ENCODE measurements at regions not wholly inside any gene's neighbourhood (a gene's known extent, or its start where the extent isn't known, plus 50 kb on each side); places are given as distances from the start of the nearest gene placed in this dataset.

DNA sequence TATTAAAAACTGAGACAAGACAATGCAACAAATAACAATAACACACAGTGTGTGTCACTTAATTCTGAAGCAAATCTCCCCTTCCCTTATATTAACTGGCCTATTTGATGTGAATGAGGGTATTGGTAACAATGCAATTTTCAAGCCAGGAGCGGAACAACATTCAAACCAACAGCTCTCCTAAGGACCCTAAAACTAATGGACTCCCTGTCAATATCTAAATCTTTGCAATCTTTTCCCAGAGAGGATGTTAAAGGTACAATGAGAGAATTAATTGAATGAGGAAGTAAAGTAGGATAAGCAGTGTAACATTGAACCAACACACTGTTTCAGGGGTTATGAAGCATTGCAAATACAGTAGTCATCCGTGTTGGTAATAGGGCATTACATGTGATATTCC, 311.7 kb downstream of the HTR1A start:
- H3K27me3 ChIP-seq, result no peaks in the 10 kb centered on the region
- no peaks in the 10 kb centered on the region for H3K9me3 ChIP-seq
- TF ChIP-seq, protein P1, sequence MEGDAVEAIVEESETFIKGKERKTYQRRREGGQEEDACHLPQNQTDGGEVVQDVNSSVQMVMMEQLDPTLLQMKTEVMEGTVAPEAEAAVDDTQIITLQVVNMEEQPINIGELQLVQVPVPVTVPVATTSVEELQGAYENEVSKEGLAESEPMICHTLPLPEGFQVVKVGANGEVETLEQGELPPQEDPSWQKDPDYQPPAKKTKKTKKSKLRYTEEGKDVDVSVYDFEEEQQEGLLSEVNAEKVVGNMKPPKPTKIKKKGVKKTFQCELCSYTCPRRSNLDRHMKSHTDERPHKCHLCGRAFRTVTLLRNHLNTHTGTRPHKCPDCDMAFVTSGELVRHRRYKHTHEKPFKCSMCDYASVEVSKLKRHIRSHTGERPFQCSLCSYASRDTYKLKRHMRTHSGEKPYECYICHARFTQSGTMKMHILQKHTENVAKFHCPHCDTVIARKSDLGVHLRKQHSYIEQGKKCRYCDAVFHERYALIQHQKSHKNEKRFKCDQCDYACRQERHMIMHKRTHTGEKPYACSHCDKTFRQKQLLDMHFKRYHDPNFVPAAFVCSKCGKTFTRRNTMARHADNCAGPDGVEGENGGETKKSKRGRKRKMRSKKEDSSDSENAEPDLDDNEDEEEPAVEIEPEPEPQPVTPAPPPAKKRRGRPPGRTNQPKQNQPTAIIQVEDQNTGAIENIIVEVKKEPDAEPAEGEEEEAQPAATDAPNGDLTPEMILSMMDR (IDR thresholded peaks at IDR 0.05; ENCODE audit: low read depth, low read length), result no peak
- DNase-seq, result no peak
- no peaks in the 10 kb centered on the region for H3K36me3 ChIP-seq
- H3K4me1 ChIP-seq, result no peaks in the 10 kb centered on the region
- H3K4me3 ChIP-seq (ENCODE audit: low read depth, low read length), result no peak overlapping the region

DNA sequence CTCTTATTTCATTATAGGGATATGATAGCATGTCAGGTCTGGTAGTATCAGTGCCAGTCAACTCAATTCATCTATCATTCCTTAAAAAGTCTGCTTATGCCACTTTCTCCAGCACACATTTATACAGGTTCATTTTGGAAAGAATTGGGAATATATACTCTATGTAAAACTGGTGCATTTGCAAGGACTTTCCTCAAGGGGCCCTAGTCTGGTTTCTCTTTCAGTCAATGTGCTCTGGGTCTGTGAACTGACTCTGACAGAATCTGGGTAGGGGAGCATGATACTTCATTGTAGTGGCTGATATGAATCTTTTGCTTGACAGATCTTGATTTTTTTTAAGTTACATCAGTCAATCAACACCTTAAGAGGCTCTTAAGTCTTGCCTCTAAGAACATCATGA, 313.9 kb downstream of the HTR1A start:
- TF ChIP-seq, protein P1 (IDR thresholded peaks at IDR 0.05; ENCODE audit: low read depth, low read length), result peak; percentile 8; the same call in 1 of the 2 replicates
- Histone ChIP-seq H3K4me1 (no peaks in the 10 kb centered on the region), H3K27me3 (no peaks in the 10 kb centered on the region), H3K9me3 (no peaks in the 10 kb centered on the region), H3K4me3 (ENCODE audit: low read depth, low read length) (no peak overlapping the region), H3K36me3 (no peaks in the 10 kb centered on the region)
- no peak for DNase-seq

DNA sequence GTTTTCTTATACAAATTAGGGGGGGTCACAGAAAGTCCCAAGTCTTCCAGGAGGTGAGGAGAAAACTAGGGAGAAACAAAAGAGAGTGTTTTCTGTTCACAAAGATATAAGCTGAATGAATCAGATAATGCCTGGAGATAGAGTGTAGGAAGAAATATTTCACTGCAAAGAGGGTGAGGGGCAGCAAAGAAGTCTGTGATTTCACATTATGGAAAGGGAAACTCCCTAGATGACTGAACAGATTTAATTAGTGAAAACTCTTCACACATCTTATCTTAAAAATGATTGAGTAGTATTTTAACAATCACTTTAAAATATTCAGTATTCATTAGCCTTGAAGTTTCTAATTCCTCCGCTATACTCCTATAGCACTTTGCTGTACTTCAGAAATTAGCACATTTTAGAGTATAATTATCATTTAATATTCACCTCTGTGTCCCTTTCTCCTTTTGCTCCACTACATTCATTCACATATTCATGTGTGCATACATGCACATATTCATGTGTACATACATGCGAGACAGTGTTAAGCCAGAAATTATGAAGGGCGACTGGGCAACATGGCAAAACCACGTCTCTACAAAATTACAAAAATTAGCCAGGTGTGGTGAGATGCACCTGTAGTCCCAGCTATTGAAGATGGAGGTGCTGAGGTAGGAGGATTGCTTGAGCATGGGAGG, 332.2 kb downstream of the HTR1A start:
- no peaks in the 10 kb centered on the region for H3K36me3 ChIP-seq
- no peak overlapping the region for H3K4me3 ChIP-seq (ENCODE audit: low read depth, low read length)
- DNase-seq, result no peak
- H3K4me1 ChIP-seq, result no peaks in the 10 kb centered on the region
- H3K9me3 ChIP-seq, result no peaks in the 10 kb centered on the region
- no peaks in the 10 kb centered on the region for H3K27me3 ChIP-seq
- TF ChIP-seq, protein P1 (IDR thresholded peaks at IDR 0.05; ENCODE audit: low read depth, low read length), result no peak

DNA sequence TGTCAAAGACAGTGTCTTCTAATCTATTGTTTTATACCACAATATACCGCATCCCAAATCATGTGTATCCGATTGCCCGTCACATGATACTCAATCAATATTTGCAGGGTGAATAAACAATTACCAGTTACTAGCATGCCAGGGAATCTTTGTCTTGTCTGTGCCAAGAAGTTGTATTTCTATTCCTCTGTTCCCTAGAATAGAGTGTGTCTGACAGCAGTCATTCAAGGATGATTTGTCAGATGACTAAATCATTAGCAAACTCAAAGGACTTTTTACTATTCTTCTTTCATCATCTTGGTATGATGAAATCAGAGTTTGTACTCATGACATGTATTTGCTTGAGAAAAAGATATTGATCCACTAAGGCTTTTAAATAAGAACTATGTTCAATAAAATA, 348.8 kb downstream of the HTR1A start:
- Histone ChIP-seq H3K9me3 (no peaks in the 10 kb centered on the region), H3K4me3 (ENCODE audit: low read depth, low read length) (no peak overlapping the region), H3K27me3 (no peaks in the 10 kb centered on the region), H3K36me3 (no peaks in the 10 kb centered on the region), H3K4me1 (no peaks in the 10 kb centered on the region)
- TF ChIP-seq, protein P1 (IDR thresholded peaks at IDR 0.05; ENCODE audit: low read depth, low read length), result no peak
- DNase-seq, result no peak

DNA sequence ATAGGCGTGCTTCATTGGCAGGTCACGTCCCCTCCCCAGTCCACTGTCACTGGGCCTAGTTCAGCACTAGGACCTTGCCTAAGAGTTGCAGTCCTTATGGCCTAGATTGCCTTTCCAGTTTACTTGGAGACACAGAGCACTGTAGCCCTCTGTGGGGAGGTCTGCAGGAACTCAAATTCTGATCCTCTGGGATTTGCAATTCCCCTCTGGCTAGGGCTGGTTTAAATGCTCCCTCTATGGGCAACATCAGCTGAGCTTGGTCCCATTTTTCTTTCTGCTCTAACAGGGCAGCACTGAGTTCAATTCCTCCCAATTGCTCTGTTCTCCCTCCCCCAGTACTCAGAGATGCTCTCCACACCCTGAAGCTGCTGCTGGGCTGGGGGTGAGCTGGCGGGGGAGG, 358.2 kb downstream of the HTR1A start:
- H3K4me1 ChIP-seq, result no peaks in the 10 kb centered on the region
- no peaks in the 10 kb centered on the region for H3K9me3 ChIP-seq
- H3K4me3 ChIP-seq (ENCODE audit: low read depth, low read length), result no peak overlapping the region
- DNase-seq, result no peak
- TF ChIP-seq, protein P1 (IDR thresholded peaks at IDR 0.05; ENCODE audit: low read depth, low read length), result no peak
- no peaks in the 10 kb centered on the region for H3K36me3 ChIP-seq
- no peaks in the 10 kb centered on the region for H3K27me3 ChIP-seq

DNA sequence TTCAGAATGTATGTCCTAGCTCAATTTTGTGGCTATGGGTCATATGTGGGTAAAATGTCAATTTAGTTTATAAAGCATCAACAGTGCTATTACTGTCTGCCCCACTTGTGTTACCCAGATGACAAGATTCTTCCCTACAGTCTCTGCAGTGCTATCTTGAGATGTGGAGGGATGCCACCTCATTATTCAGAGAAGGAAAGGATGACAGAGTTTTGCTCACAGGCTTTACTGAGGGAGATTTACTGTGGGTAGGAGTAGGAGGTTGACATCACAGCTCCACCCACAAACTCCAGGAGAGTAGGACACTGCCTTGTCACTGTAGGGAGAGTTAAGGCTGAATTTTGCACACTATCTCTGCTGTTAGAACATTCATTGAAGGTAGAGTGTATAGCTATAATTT, 359.3 kb downstream of the HTR1A start:
- no peaks in the 10 kb centered on the region for H3K9me3 ChIP-seq
- H3K27me3 ChIP-seq, result no peaks in the 10 kb centered on the region
- H3K4me1 ChIP-seq, result no peaks in the 10 kb centered on the region
- H3K36me3 ChIP-seq, result no peaks in the 10 kb centered on the region
- TF ChIP-seq, protein P1 (IDR thresholded peaks at IDR 0.05; ENCODE audit: low read depth, low read length), result no peak
- no peak for DNase-seq
- H3K4me3 ChIP-seq (ENCODE audit: low read depth, low read length), result no peak overlapping the region

All from BE2C (cell line).